ENCODE measurements at regions not wholly inside any gene's neighbourhood (a gene's known extent, or its start where the extent isn't known, plus 50 kb on each side); places are given as distances from the start of the nearest gene placed in this dataset.

DNA sequence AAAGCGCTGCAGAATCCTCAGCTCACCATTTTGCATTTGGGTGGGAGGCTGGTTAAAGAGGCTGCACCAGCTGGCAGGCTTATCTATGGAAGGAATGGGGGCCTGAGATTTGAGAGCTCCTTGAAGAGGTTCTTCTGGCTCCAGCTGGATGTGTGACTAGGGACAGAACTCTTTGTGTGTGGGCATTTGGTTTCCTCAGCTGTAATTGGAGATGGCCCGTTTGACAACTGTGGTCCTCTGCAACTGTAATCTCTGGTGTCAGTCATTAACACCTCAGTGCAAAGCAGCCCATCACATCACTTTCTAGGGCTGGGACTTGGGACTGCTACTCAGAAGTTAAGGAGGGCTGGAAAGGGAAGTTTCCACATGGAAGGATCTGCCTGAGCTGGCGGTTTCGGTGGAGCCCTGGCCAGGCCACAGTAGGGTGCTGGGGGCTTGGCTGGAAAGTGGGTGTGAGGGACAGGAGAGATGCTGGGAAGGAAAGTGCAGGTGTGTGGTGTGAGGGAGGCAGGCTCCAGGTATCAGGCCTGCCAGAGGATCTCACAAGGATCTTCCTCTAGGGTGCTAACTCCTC is 193.8 kb downstream of the GADD45G start:
- DNase-seq, result no peak

DNA sequence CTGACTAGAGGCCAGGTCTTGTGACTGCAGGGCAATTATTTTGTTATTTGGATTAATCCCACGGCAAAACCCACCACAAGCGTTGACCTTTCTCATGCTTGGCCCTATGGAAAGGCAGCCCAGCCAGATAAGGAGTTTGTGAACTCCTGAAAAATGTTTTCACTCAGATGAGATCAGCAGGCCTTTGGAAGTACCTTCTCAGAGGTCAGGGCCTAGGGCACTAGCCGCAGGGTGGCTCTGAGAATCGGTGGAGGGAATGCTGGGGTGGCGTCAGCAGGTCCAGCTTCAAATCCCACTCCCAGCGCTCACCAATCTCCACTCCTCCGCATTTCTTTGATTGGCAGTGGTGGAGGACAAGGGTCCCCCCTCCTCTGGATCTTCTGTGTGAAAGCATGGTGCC is 194.4 kb downstream of the GADD45G start:
- no peak for DNase-seq

DNA sequence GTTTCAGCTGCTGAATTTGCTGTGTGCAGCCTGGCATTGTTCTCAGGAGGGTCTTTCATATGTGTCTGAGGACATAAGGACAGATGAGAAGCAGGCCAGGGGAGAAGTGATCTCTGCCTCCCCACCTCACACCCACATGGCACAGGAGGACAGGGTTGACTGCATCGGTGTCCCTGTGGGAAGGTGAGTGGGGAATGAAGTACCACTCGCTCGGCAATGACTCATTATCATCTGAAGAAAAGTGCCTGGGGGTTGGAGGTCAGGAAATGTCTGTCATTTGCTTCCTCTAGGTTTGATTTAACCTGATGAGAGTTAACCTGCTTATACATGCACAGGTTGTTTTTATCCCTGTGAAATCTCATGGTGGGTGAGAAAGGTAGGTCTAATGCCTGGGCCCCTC is 195.0 kb downstream of the GADD45G start:
- no peak for DNase-seq

DNA sequence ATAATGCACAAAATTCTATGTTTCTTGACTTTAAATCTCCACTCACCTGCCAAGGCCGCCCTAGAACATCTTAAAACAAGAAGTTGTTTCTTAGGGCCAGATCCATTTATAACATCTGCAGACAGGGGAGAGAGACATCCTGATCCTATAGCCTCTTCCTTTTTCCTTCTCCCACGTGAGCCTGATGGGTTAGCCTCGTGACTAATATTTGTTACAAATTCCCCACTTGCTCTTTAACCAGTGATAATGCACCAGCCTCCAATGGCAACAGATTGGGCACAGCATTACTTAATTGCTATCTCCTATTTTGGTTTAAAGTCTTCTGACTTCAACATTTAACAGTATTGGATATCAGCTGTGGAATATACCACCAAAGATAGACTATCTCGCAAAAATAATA is 196.5 kb downstream of the GADD45G start:
- no peak for DNase-seq

DNA sequence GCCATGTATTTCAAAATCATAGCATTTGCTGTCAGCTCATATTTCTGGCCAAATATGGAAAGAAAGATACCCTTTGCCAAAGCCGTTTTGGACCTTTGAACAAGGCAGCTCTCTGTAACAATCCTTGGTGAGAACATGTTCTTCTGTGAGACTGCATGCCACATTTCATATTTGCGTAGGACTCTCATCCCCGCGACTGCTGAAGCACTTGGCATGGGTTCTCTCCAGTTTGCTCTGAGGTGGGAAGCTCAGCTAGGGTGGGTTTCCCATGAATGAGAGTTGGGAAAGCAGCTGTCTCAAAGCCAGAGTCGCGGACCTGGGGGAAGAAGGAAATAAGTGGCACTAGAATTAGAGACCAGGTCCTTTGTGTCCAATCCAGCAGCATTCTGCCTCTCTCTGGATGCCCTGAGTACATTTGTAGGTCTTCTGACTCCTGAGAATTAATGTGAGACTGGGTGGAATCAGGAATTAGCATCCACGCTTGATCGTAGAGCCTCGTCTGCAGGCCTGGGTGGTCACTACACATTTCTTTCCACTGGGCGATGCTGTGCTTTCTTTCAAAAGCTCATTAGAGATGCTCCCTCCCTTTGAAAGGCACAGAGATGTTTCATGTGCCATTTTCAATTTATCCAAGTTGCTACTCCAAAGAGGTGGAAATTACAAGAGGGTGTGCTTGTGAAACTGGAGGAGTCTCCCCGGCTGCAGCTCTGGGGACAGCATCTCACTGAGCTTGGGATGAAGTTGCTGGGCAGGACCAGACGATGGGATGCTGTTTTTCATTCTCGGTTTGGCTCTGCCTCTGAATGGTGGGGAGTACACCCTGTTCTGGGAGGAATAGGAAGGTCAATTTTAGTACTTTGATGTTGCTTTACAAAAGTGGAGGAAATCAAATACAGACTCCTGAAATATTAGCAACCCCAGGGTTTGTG is 197.2 kb downstream of the GADD45G start:
- no peak for DNase-seq

DNA sequence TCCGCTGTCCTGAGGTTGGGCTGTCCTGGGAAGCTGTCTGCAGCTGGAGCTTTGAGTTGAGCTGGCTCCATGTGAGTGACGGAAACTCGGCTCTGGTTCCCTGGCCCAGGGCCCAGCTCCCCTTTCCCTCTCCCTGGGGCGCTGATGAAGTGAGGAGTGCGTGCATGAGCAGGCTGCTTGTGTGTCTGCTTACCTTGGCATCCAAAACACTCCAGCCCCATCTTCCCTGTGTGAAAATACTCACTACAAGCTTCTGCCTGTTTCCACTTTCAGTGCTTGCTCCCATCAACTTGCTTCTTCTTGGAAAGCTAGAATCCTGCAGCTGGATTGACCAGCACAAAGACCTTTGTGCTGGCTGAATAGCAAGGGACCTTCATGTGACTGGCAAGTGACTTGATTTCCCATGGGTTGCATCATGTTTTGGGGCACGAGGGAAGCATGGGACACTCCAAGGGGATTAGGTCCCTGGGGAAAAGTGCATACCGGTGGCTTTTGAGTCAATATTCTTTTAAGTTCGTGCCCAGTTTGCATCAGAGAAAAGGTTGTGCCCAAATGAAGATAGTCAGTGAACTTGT is 198.1 kb downstream of the GADD45G start:
- DNase-seq, result no peak

DNA sequence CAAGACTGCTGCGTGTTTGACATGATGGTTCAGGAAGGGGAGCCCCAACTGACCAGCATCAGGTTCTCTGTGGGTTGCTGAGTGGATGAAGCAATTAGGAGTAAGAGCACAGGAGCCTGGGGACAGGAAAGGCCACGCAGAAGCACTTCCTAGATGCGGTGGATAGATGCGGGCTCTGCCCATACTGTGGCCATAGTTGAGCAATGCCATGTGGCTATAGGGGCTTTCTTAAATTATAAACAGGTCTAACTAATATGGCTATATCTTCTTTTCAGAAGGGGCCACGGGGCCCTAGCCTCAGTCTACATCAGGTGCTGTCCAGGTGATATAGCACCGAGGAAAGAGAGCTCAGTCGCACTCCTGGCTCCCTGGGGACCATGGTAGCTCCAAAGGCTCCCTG is 198.6 kb downstream of the GADD45G start:
- DNase-seq, result no peak

DNA sequence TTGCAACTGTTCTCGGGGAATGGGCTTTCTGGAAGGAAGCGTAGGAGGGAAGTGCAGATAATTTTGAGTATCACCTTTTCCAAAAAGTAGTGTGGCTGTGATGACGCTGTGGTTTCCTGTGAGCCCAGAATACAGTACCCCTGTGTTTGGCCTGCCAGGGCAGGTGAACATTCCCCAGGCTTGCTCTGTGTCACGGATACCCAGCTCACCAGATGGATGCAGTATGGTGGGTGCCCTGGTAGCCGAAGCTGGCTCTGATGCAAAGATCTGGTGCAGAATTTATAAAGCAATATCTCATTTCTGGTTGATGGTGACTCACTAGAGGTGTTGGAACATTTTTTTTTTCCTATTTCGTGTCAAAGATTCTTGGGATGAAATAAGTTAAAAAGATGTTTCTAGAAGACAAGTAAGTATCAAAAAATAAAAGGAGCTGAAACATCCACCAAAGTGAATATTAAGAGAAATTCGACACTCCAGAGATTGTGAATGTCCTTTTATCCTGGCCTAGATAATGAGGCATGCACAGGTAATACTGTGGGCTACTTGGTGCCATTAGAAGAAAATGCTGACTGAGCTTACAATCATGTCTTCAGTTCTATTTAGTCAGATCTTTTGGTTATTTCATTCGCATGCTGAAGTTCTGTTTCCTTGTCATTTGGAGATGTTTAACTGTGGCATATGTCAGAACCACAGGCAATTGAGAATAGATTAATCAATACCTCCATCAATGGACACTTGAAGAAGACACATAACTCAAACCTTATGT is 200.1 kb downstream of the GADD45G start:
- no peak for DNase-seq

DNA sequence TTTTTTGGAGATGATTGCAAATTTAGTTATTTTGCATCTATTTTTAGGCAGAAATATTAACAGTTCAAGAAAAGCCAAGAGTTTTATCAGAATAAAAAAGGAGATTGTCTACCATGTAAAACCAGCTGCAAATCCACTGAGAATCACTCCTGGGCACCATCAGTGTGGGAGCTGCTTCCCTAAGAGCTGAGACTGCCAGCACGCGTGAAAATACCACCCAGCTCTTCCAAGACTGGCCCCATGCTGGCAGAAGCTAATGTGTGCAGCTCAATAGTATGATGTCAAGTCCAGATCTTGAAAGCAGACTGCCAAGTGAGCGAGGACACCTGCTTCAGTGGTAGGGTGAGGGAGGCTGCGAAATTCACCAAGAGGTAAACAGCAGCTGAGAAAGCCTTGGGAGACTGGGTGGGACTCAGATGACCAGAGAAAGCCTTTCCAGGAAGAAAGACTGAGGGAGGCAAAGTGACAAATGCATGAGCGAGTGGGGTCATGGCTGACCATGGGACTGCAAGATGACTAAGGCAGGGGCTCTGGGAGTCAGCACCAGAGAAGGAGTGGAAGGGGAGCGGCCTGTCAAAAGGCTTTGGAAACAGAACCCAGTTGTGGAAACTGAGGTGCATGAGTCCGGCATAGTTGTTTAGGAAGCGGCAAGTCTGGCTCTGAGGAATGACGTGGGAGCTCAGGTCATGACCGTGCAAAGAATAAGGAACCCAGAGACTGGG is 200.9 kb downstream of the GADD45G start:
- DNase-seq, result no peak

DNA sequence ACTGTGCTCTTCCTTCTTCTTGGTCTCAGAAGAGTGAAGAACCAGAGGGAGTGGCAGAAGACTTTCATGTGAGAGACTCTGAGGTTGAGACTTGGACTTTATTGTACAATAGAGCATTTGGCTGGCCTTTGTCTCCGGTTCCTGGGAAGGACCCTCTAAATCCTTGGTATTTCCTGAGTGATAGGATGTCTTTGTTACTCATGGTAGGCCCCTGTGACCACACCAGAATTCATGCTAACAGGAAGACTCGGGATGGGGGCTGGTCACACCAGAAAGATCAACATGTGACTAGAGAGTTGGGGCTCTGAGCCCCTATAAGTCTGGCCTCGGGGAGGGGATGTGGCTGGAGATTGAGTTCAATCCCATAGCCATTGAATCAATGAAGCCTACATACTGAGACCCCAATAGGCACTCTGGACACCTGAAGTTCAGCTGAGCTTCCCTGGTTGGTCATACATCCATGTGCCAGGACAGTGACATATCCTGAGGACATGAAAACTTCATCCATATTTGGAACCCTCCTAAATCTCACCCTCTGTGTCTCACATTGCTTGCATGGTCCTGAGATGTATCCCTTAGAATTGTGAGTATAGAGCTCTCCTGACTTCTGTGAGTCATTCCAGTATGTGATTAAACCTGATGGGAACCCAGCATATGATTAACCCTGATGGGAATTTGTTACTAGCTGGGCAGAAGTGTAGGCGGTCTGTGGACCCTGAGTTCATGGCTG is 201.7 kb downstream of the GADD45G start:
- no peak for DNase-seq

DNA sequence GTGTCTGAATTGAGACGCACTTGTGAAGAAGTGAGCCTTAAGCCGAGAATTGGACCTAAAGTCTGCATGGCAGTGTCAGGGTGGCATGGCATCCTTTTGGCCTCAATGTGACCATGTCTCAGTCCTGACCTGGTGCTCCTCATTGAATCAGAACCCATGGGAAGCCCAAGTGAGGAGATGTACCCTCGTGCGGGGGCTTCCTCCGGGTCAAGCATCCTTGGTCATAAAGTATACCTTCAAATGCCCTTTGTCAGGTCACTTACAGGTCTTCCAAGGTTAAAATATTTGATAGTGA is 202.2 kb downstream of the GADD45G start:
- DNase-seq, result no peak

DNA sequence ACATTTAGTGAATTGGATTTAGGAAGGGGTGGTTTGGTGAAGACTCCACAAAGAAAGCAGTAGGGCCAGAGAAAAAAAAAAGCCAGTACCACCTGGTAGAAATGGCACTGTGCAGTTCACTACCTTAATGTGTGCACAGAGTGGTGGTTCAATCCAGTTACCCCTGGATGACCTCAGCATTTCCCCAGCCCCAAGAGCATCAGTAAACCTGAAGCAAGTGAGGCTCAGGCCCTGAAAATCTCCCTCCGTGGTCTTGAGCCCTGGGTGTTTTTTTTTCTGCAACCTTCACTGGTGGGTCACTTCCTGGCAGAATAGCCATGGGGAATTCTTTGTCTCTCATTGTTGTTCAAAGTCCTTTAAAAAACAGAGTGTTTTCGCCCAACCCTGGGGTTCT is 202.9 kb downstream of the GADD45G start:
- DNase-seq, result no peak

DNA sequence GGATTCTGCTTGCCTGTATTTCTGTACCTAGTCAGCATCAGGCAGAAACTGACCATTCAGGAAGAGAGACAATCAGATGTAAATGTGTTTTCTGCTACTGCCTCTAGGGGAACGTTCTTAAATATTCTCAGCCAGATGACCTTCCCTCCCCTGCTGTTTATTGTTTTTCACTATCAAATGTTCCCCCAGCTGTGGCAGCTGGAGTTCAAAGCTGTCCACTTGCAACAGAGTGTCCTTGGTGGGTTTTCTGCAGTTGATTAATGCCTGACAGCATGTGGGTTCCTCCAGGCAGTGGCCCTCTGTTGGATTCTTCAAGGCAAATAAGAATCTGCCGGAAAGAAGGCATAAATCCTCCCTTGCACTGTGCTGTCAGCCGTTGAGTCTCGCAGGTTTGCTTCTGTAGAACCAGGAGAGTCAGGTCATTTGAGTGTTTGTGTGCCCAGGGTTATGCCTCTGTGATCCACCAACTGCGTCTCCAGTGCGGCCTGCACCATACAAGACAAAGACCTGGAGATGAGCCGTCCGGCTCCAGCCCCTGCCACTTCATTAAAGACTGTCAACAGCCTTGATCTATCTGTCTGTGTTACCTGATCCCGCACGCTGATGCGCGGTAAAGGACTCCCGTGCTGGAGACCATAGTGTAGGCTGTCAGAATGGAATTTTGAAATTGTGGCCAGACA is 203.4 kb downstream of the GADD45G start:
- DNase-seq, result peak; percentile 50

DNA sequence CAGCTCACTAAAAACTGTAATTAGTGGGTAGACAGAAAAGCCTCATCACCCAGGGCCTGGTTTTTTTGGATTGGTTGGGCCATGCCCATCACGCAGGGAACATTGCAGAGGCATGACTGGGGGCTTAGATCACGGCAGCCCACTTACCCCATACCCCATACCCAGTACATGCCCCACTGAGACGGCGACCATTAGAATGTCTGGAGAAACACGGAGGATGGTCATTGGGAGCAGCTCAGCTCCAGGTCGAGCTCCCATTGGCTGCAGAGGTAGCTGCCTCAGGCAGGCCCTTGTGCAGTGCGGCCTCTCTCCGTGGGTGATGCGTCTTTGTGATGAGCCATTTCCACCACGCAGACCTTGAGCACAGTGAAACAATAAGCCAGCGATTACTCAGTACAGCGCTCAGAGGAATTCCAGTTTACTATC is 204.0 kb downstream of the GADD45G start:
- DNase-seq, result no peak

DNA sequence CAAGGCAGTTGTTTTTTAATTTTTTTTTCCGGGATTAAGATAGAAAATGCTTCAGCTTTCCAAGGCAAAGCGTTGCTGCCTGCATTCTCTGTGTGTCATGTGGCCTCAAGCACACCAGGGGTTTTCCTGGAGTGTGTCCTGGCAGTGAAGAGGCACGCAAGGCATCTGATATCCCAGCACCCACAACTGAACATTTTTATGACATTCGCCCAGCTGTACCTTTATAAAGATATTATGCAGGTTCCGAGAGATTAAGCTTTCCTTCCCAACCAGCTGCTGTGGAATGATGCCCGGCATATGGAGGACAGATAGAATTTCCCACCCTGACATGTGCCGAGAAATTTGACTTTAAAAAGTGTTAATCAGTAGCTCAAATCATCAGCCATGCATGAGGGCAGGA is 205.6 kb downstream of the GADD45G start:
- DNase-seq, result no peak

DNA sequence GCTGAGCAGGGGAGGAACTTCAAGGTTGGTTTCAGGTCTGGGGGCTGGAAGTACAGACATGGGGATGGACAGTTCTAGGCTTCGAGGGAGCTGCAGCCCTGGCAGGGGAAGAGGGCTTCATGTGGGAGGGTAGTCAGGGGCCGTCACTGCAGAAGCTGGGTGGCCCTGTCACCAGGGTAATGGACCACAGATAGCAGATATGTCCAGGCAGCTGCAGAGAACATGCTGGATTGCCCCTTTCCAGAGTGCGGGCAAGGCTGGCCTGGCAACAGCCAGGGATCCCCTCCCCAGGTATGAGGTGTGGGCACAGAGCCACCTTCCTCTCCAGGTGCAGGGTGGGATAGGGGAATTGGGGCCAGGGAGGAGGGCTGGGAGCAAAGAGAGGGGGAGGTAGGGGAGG is 206.5 kb downstream of the GADD45G start:
- no peak for DNase-seq

DNA sequence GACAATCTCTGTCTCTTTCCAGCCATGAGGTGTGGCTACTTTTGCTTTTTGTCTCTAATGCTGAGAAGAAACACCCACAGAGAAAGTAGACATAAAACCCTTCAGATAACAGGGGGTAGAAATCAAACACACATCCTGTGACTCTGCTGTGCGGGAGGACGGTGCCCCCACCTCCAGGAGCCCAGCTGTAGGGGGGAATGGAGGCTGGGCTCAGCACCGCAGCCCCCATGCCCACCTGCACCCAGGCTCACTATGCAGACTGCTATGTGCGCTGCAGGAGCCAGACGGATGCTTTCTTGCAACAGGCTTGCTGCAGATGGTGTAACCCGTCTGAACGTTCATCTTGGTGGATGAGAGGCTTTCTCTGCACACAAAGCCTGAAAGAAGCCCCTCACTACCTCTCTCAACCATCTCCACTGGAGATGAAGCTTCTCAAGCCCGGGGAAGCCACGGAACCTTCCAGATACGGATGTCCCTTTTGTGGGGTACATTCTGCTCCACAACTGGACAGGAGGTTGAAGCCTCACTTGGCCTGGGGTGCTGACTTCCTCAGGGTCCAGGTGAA is 207.2 kb downstream of the GADD45G start:
- DNase-seq, result no peak

DNA sequence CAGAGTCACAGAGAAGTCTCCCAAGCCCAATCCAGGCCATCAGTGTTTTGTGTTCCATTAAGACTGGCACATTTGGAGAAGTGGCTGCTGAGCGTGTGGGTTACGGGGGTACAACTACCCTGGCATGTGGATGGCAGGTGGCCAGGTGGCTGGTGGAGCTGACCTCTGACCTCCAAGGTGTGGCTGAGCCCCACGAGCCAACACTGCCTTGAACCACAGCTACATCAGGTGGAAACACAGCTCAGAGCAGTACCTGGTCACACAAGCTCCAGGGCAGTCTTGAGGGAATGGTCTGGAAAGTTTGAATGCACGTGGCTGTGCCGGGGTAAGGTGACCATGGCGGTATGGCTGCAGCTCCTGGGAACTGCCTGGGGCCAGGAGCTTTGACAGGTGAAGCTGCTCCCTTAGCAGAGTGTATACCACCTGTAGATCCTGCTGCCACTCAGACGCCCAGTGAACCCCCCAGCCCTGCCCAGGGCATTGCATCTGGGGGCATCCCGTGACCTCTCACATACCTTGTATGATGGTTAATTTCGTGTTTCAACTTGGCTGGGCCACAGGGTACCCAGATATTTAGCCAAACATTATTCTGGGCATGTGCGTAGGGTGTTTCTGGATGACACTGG is 207.9 kb downstream of the GADD45G start:
- no peak for DNase-seq

DNA sequence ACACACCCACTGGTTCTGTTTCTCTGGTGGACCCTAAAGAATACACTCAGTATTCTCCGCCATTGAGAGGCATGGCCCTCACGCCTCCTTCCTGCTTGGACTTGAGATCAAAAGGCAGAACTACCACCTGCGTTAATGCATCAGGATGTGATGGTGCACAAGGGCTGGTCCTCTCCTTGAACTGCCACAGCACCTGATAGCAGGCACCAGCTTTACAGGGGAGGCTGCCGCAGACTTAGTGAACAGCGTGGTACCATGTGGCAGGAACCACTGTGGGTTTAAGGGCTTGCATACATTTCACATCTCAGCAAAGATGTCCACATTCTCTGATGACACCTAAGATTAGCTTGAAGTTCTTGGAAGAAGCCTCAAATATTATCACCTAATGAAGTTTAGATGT is 208.7 kb downstream of the GADD45G start:
- no peak for DNase-seq

DNA sequence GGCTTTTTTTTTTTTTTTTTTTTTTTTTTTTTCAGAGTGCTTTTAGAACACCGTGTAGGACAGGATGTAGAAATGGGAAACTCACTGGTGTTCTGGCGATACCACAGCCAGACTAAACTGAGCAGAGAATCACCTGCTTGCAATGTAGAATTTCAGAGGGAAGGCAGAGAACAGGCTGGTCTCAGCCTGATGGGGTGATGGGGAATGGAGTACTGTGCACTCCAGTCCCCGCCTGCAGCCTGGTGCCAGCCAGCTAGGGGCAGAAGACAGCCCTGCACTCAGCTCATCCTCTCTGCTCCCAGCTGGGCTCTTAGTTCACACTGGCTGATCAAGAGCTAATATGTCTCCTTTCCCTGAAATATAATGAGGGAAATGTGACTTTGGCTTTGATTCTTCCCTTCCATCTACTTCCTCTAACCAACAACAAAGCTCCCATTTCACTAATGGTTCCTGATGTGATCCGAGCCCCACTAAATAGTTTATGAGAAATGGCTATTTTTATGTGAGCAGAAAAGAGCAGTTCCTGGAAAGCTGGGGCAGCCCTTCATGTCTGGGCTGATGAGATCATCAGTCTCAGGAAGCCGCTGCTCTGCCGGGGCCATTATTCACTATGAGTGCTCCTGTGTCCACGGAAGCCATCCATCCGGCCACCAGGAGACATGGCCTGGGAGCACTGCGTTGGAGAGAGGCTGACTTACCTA is 209.7 kb downstream of the GADD45G start:
- peak; percentile 74 for DNase-seq

Measured in NCI-H2029 (cell line).